Gastrocnemius medialis (tissue), 4 donors: ENCODE measurements at regions not wholly inside any gene's neighbourhood (a gene's known extent, or its start where the extent isn't known, plus 50 kb on each side); places are given as distances from the start of the nearest gene placed in this dataset.

ENCODE experiments used
- ATAC-seq, 2 donors: fragments of 150-250 bp; one replicate each; pipeline ENCODE4 v1.9.1; 2016
- DNase-seq, 2 donors: peaks; one replicate each; pipeline ENCODE4 v3.0.0-alpha.2; 2019
- H3K27ac ChIP-seq, 4 donors: fragments of 200-600 bp; sonication (generic); 1 replicate in 1 of 4; 2 replicates in 3 of 4; pipeline ENCODE4 v1.5.1; 2016 to 2018; ENCODE audit warnings: mild to moderate bottlenecking in 2 of 4, moderate library complexity in 1 of 4
- H3K27me3 ChIP-seq, 3 donors: fragments of 200-600 bp; sonication (generic) in 2 of 3; 1 replicate in 1 of 3; 2 replicates in 2 of 3; pipeline versions ENCODE4 v1.5.1 to v1.6.0; 2016 to 2019; ENCODE audit warnings: mild to moderate bottlenecking in 1 of 3, moderate library complexity in 1 of 3
- H3K36me3 ChIP-seq, 2 donors: fragments of 200-600 bp; sonication (generic) in 1 of 2; one replicate each; pipeline ENCODE4 v1.5.1; 2017 to 2018
- H3K4me1 ChIP-seq, 2 donors: fragments of 200-600 bp; sonication (generic) in 1 of 2; one replicate each; pipeline ENCODE4 v1.5.1; 2016 to 2017; ENCODE audit warnings: mild to moderate bottlenecking in 2 of 2
- H3K4me3 ChIP-seq, 4 donors: fragments of 200-600 bp; sonication (generic) in 3 of 4; 1 replicate in 1 of 4; 2 replicates in 3 of 4; pipeline ENCODE4 v1.5.1; 2016 to 2019; ENCODE audit warnings: mild to moderate bottlenecking in 2 of 4
- H3K9me3 ChIP-seq, 3 donors: fragments of 200-600 bp; sonication (generic) in 2 of 3; 1 replicate in 1 of 3; 2 replicates in 2 of 3; pipeline ENCODE4 v1.5.1; 2016 to 2019
- CTCF ChIP-seq, 5 experiments: fragments of 450-650 bp in 3 of 5; fragments of 200-600 bp in 2 of 5; sonication (generic) in 2 of 5; IDR thresholded peaks in 4 of 5; conservative IDR thresholded peaks in 1 of 5; 1 replicate in 4 of 5; 2 replicates in 1 of 5; pipeline ENCODE4 v1.5.1; 2016 to 2019; ENCODE audit warnings: antibody characterized with exemption in 5 of 5, mild to moderate bottlenecking in 3 of 5, moderate library complexity in 3 of 5
- POLR2A ChIP-seq, 2 donors: fragments of 450-650 bp; IDR thresholded peaks; one replicate each; pipeline ENCODE4 v1.6.1; 2017; ENCODE audit warnings: antibody characterized with exemption in 2 of 2, mild to moderate bottlenecking in 2 of 2, moderate library complexity in 2 of 2
- in situ Hi-C, 4 donors: fragments of 200-750 bp; cut with MboI; loops; one replicate each; pipeline versions ENCODE4 v1.15.0 to v1.8.0; 2017; ENCODE audit warnings: low sequenced_read_pairs in 4 of 4
- intact Hi-C: fragments of 100-400 bp; cut with DNase I; formaldehyde crosslinking; loops from one replicate; pipeline ENCODE4 v1.15.1; 2023; ENCODE audit warnings: low total_unique reads

- TF ChIP-seq POLR2A (IDR thresholded peaks at IDR 0.05) (no peak), CTCF (IDR thresholded peaks at IDR 0.05 in 4 of 5, conservative IDR thresholded peaks at IDR 0.05 in 1 of 5) (no peak)
- ATAC-seq, result peak in 1 of 2 donors; percentile 41
These were observed 601.8 kb downstream of the INSC start for GRCh38 chr11:15716550-15716949.

GRCh38 chr11:15720460-15720859, 605.7 kb downstream of the INSC start:
- Histone ChIP-seq H3K4me3 (no peak overlapping the region), H3K27me3 (no peaks in the 10 kb centered on the region), H3K36me3 (no peaks in the 10 kb centered on the region), H3K27ac (no peak overlapping the region), H3K9me3 (no peaks in the 10 kb centered on the region), H3K4me1 (no peaks in the 10 kb centered on the region)
- ATAC-seq (peak; percentile 49), DNase-seq (no peak)
- no peak for TF ChIP-seq POLR2A (IDR thresholded peaks at IDR 0.05)
- TF ChIP-seq CTCF (IDR thresholded peaks at IDR 0.05 in 4 of 5, conservative IDR thresholded peaks at IDR 0.05 in 1 of 5), result no peak
- in situ Hi-C loops, result no loop called here
- intact Hi-C loops, result no loop called here

More at GRCh38 chr11:15716550-15716949, 601.8 kb downstream of the INSC start:
- peak in 1 of 2 donors; percentile 19 for DNase-seq
- Histone ChIP-seq H3K9me3 (no peaks in the 10 kb centered on the region), H3K36me3 (no peaks in the 10 kb centered on the region), H3K27me3 (no peaks in the 10 kb centered on the region), H3K4me3 (no peak overlapping the region), H3K4me1 (no peaks in the 10 kb centered on the region), H3K27ac (no peak overlapping the region)
- intact Hi-C loops (loop anchor here (5.0 kb wide), 1 partner anchor 34 kb away; no protein-coding TSS in a partner anchor), in situ Hi-C loops (no loop called here)

GRCh38 chr11:15723966-15724365, 609.2 kb downstream of the INSC start:
- TF ChIP-seq POLR2A (IDR thresholded peaks at IDR 0.05), result no peak
- no peak for TF ChIP-seq CTCF (IDR thresholded peaks at IDR 0.05 in 4 of 5, conservative IDR thresholded peaks at IDR 0.05 in 1 of 5)
- intact Hi-C loops, result no loop called here
- DNase-seq (no peak), ATAC-seq (no peak)
- H3K4me1 ChIP-seq, result peaks cover 0 to 3% of the 10 kb centered on the region in 2 donors
- H3K36me3 ChIP-seq, result no peaks in the 10 kb centered on the region
- no peaks in the 10 kb centered on the region for H3K27me3 ChIP-seq
- H3K4me3 ChIP-seq, result no peak overlapping the region
- H3K9me3 ChIP-seq, result no peaks in the 10 kb centered on the region
- no peak overlapping the region for H3K27ac ChIP-seq
- in situ Hi-C loops, result no loop called here

GRCh38 chr11:15724601-15725000, 609.9 kb downstream of the INSC start:
- intact Hi-C loops, result no loop called here

More at GRCh38 chr11:15724601-15725000, 609.9 kb downstream of the INSC start:
- in situ Hi-C loops, result no loop called here
- Histone ChIP-seq H3K36me3 (no peaks in the 10 kb centered on the region), H3K27ac (no peak overlapping the region), H3K4me1 (peaks cover 0 to 3% of the 10 kb centered on the region in 2 donors), H3K9me3 (no peaks in the 10 kb centered on the region), H3K4me3 (no peak overlapping the region), H3K27me3 (no peaks in the 10 kb centered on the region)
- TF ChIP-seq CTCF (IDR thresholded peaks at IDR 0.05 in 4 of 5, conservative IDR thresholded peaks at IDR 0.05 in 1 of 5) (no peak), POLR2A (IDR thresholded peaks at IDR 0.05) (no peak)
- ATAC-seq, result no peak
- DNase-seq, result no peak
